ENCODE measurements at regions not wholly inside any gene's neighbourhood (a gene's known extent, or its start where the extent isn't known, plus 50 kb on each side); places are given as distances from the start of the nearest gene placed in this dataset.

GRCh38 chr7:109915670-109916069 lies 1175.3 kb upstream of the LRRN3 start:
- DNase-seq (ENCODE audit: low read depth) = no peak

- no peak for DNase-seq (ENCODE audit: low read depth)
These were observed 1164.2 kb upstream of the LRRN3 start for GRCh38 chr7:109926738-109927137.

- DNase-seq (ENCODE audit: low read depth) = no peak
These were observed 1160.9 kb upstream of the LRRN3 start for GRCh38 chr7:109930049-109930448.

- no peak for DNase-seq (ENCODE audit: low read depth)
These were observed 1151.7 kb upstream of the LRRN3 start for GRCh38 chr7:109939207-109939606.

- DNase-seq (ENCODE audit: low read depth) = no peak
These were observed 1145.0 kb upstream of the LRRN3 start for GRCh38 chr7:109945820-109946518.

GRCh38 chr7:109950256-109950655 lies 1140.7 kb upstream of the LRRN3 start:
- no peak for DNase-seq (ENCODE audit: low read depth)

- no peak for DNase-seq (ENCODE audit: low read depth)
These were observed 1139.9 kb upstream of the LRRN3 start for GRCh38 chr7:109950821-109951564.

GRCh38 chr7:109951565-109951928 lies 1139.4 kb upstream of the LRRN3 start:
- DNase-seq (ENCODE audit: low read depth) = no peak

GRCh38 chr7:109955986-109956385 lies 1134.9 kb upstream of the LRRN3 start:
- no peak for DNase-seq (ENCODE audit: low read depth)

GRCh38 chr7:109956916-109957315 lies 1134.0 kb upstream of the LRRN3 start:
- no peak for DNase-seq (ENCODE audit: low read depth)

- DNase-seq (ENCODE audit: low read depth) = no peak
These were observed 1127.2 kb upstream of the LRRN3 start for GRCh38 chr7:109963741-109964140.

GRCh38 chr7:109964780-109965179 lies 1126.1 kb upstream of the LRRN3 start:
- DNase-seq (ENCODE audit: low read depth) = peak; percentile 2

GRCh38 chr7:109967406-109967805 lies 1123.5 kb upstream of the LRRN3 start:
- no peak for DNase-seq (ENCODE audit: low read depth)

GRCh38 chr7:109983618-109984017 lies 1107.3 kb upstream of the LRRN3 start:
- no peak for DNase-seq (ENCODE audit: low read depth)

- no peak for DNase-seq (ENCODE audit: low read depth)
These were observed 1106.2 kb upstream of the LRRN3 start for GRCh38 chr7:109984729-109985128.

GRCh38 chr7:109986701-109987100 lies 1104.2 kb upstream of the LRRN3 start:
- DNase-seq (ENCODE audit: low read depth) = no peak

GRCh38 chr7:109996411-109996810 lies 1094.5 kb upstream of the LRRN3 start:
- no peak for DNase-seq (ENCODE audit: low read depth)

GRCh38 chr7:109996927-109997326 lies 1094.0 kb upstream of the LRRN3 start:
- no peak for DNase-seq (ENCODE audit: low read depth)

GRCh38 chr7:109997837-109998236 lies 1093.1 kb upstream of the LRRN3 start:
- DNase-seq (ENCODE audit: low read depth) = no peak

GRCh38 chr7:110001254-110001938 lies 1089.5 kb upstream of the LRRN3 start:
- DNase-seq (ENCODE audit: low read depth) = no peak

- DNase-seq (ENCODE audit: low read depth) = no peak
These were observed 1087.1 kb upstream of the LRRN3 start for GRCh38 chr7:110003827-110004226.

GRCh38 chr7:110007320-110008063 lies 1083.4 kb upstream of the LRRN3 start:
- DNase-seq (ENCODE audit: low read depth) = no peak

Measured in M059J (cell line).